ENCODE measurements at regions not wholly inside any gene's neighbourhood (a gene's known extent, or its start where the extent isn't known, plus 50 kb on each side); places are given as distances from the start of the nearest gene placed in this dataset.

GRCh38 chr7:155918720-155919390, 106.6 kb upstream of the SHH start (continued):
- TF ChIP-seq TFDP2 (CRISPR knock-in tag; IDR thresholded peaks at IDR 0.05) (peak; percentile 64; the same call in 1 of the 2 replicates), ZNF547 (CRISPR knock-in tag; IDR thresholded peaks at IDR 0.05) (no peak; the same call in 1 of the 2 replicates), HDAC1 (CRISPR knock-in tag; IDR thresholded peaks at IDR 0.05) (peak; percentile 63; the same call in 1 of the 2 replicates), KIAA2018 (CRISPR knock-in tag; IDR thresholded peaks at IDR 0.05; ENCODE audit: borderline replicate concordance) (no peak), ETV5 (CRISPR knock-in tag; IDR thresholded peaks at IDR 0.05; ENCODE audit: borderline replicate concordance) (peak; percentile 49; the same call in 1 of the 2 replicates), KLF16 (CRISPR knock-in tag; IDR thresholded peaks at IDR 0.05) (0 out of 4 replicates have a peak, but pooled peaks of 1 of the 2 experiments have one; percentile 22), TAF15 (IDR thresholded peaks at IDR 0.05; ENCODE audit: low read depth, low read length, poor library complexity, severe bottlenecking) (no peak), EP300 (IDR thresholded peaks at IDR 0.05; ENCODE audit: low read depth in 2 of 2, low read length in 2 of 2) (peak in 1 of 2 experiments; percentile 40; a peak in 1 of 4 replicates), EP300 (CRISPR knock-in tag; IDR thresholded peaks at IDR 0.05; ENCODE audit: borderline replicate concordance) (no peak)
- TF ChIP-seq, protein P1, sequence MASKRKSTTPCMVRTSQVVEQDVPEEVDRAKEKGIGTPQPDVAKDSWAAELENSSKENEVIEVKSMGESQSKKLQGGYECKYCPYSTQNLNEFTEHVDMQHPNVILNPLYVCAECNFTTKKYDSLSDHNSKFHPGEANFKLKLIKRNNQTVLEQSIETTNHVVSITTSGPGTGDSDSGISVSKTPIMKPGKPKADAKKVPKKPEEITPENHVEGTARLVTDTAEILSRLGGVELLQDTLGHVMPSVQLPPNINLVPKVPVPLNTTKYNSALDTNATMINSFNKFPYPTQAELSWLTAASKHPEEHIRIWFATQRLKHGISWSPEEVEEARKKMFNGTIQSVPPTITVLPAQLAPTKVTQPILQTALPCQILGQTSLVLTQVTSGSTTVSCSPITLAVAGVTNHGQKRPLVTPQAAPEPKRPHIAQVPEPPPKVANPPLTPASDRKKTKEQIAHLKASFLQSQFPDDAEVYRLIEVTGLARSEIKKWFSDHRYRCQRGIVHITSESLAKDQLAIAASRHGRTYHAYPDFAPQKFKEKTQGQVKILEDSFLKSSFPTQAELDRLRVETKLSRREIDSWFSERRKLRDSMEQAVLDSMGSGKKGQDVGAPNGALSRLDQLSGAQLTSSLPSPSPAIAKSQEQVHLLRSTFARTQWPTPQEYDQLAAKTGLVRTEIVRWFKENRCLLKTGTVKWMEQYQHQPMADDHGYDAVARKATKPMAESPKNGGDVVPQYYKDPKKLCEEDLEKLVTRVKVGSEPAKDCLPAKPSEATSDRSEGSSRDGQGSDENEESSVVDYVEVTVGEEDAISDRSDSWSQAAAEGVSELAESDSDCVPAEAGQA (IDR thresholded peaks at IDR 0.05; ENCODE audit: low read depth) = 0 out of 2 replicates have a peak, but pooled peaks have one; percentile 32
- TF ChIP-seq, protein P1 (CRISPR knock-in tag; IDR thresholded peaks at IDR 0.05; ENCODE audit: borderline replicate concordance) = no peak
- TF ChIP-seq, protein P2, sequence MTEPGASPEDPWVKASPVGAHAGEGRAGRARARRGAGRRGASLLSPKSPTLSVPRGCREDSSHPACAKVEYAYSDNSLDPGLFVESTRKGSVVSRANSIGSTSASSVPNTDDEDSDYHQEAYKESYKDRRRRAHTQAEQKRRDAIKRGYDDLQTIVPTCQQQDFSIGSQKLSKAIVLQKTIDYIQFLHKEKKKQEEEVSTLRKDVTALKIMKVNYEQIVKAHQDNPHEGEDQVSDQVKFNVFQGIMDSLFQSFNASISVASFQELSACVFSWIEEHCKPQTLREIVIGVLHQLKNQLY (CRISPR knock-in tag; IDR thresholded peaks at IDR 0.05) = 0 out of 2 replicates have a peak, but pooled peaks have one; percentile 31

All from HepG2 (cell line).